Fibroblast of lung (primary cell): ENCODE measurements at regions not wholly inside any gene's neighbourhood (a gene's known extent, or its start where the extent isn't known, plus 50 kb on each side); places are given as distances from the start of the nearest gene placed in this dataset.

ENCODE experiments used
- CTCF ChIP-seq, 2 donors: IDR thresholded peaks in 1 of 2; conservative IDR thresholded peaks in 1 of 2; 1 replicate in 1 of 2; 2 replicates in 1 of 2; pipeline ENCODE4 v1.5.1; 2011 to 2012; ENCODE audit warnings: low read length in 2 of 2, control low read depth in 1 of 2, inconsistent platforms in 1 of 2, low read depth in 1 of 2, mild to moderate bottlenecking in 1 of 2
- EZH2 ChIP-seq: IDR thresholded peaks from 2 replicates; pipeline ENCODE4 v1.5.1; 2012; ENCODE audit warnings: low read length, control low read depth, mild to moderate bottlenecking; ENCODE audit errors: missing control alignments

- TF ChIP-seq CTCF (conservative IDR thresholded peaks at IDR 0.05 in 1 of 2, IDR thresholded peaks at IDR 0.05 in 1 of 2; ENCODE audit: low read depth in 1 of 2, low read length in 2 of 2) (no peak), EZH2 (no peak)
Measured at GRCh38 chr4:117898496-117898895, 135.8 kb upstream of the NDST3 start.
